H1 (cell line): ENCODE measurements at regions not wholly inside any gene's neighbourhood (a gene's known extent, or its start where the extent isn't known, plus 50 kb on each side); places are given as distances from the start of the nearest gene placed in this dataset.

Source experiments
- CTCF ChIA-PET: fragments of 300-600 bp; sonication (Branson Sonifier 250); formaldehyde crosslinking; loops from one replicate; lab custom pipeline; 2021; ENCODE audit not compliant: partially characterized antibody; lab: Charles Lee
- POLR2A ChIA-PET: fragments of 300-600 bp; sonication (Branson Sonifier 250); formaldehyde crosslinking; loops from one replicate; lab custom pipeline; 2021; ENCODE audit warnings: inconsistent platforms; ENCODE audit not compliant: partially characterized antibody; lab: Charles Lee
- DNase-seq, 2 experiments: peaks; one replicate each; pipeline versions ENCODE4 v3.0.0 to v3.0.0-alpha.2; 2010 to 2022; ENCODE audit warnings: low spot score in 2 of 2, low read depth in 1 of 2, mixed read lengths in 1 of 2
- FAIRE-seq: peaks from 2 replicates; lab custom pipeline; 2011; peaks lifted over from hg19 to GRCh38; lab: Jason Lieb, UNC
- H2AFZ ChIP-seq: 2 replicates; pipeline ENCODE4 v1.8.1; 2012; ENCODE audit warnings: low read length, inconsistent platforms
- H2AK5ac ChIP-seq: 2 replicates; pipeline ENCODE4 v1.6.1; 2013; ENCODE audit warnings: low read depth, low read length
- H2BK120ac ChIP-seq: replicated peaks from 2 replicates; pipeline ENCODE3; 2013; ENCODE audit warnings: low read depth, low read length, inconsistent platforms
- H2BK12ac ChIP-seq: 2 replicates; pipeline ENCODE4 v1.6.1; 2013; ENCODE audit warnings: low read depth, low read length
- H2BK15ac ChIP-seq: 2 replicates; pipeline ENCODE4 v1.6.1; 2013; ENCODE audit warnings: low read length
- H2BK20ac ChIP-seq: 2 replicates; pipeline ENCODE4 v1.6.1; 2013; ENCODE audit warnings: low read length
- H2BK5ac ChIP-seq: 2 replicates; pipeline ENCODE4 v1.6.1; 2013; ENCODE audit warnings: low read depth, low read length
- H3K14ac ChIP-seq: 2 replicates; pipeline ENCODE4 v1.6.1; 2013; ENCODE audit warnings: inconsistent platforms; ENCODE audit not compliant: insufficient read length
- H3K18ac ChIP-seq: 2 replicates; pipeline ENCODE4 v1.6.1; 2013; ENCODE audit warnings: low read length; ENCODE audit errors: extremely low read depth
- H3K23ac ChIP-seq: 2 replicates; pipeline ENCODE4 v1.6.1; 2013; ENCODE audit warnings: inconsistent platforms; ENCODE audit not compliant: insufficient read length
- H3K23me2 ChIP-seq: 2 replicates; pipeline ENCODE4 v1.6.1; 2013; ENCODE audit warnings: low read depth, low read length
- H3K27ac ChIP-seq: 2 replicates; pipeline ENCODE4 v1.6.1; 2011; ENCODE audit warnings: low read depth, low read length, inconsistent platforms
- H3K27me3 ChIP-seq, 4 experiments: replicated peaks in 1 of 4; 1 replicate in 1 of 4; 2 replicates in 3 of 4; pipeline versions ENCODE4 v1.6.1 to v1.8.1; 2011 to 2013; ENCODE audit warnings: low read length in 3 of 4, mild to moderate bottlenecking in 3 of 4, inconsistent platforms in 2 of 4, mixed read lengths in 2 of 4, moderate library complexity in 1 of 4; ENCODE audit not compliant: control insufficient read depth in 3 of 4, insufficient read depth in 3 of 4; ENCODE audit errors: extremely low read depth in 1 of 4
- H3K36me3 ChIP-seq, 4 experiments: 2 replicates each; pipeline versions ENCODE4 v1.6.1 to v1.8.1; 2011 to 2013; ENCODE audit warnings: mild to moderate bottlenecking in 4 of 4, low read length in 3 of 4, moderate library complexity in 2 of 4, control low read depth in 1 of 4, inconsistent platforms in 1 of 4; ENCODE audit not compliant: insufficient read depth in 4 of 4, control insufficient read depth in 2 of 4
- H3K4ac ChIP-seq: replicated peaks from 2 replicates; pipeline ENCODE3; 2013; ENCODE audit warnings: low read length, low read depth, mixed read lengths, inconsistent platforms; ENCODE audit not compliant: insufficient read length
- H3K4me1 ChIP-seq, 4 experiments: replicated peaks in 1 of 4; 1 replicate in 1 of 4; 2 replicates in 3 of 4; pipeline versions ENCODE4 v1.6.1 to v1.8.1; 2011 to 2013; ENCODE audit warnings: low read length in 3 of 4, inconsistent platforms in 2 of 4, mixed read lengths in 1 of 4; ENCODE audit not compliant: insufficient read depth in 4 of 4, control insufficient read depth in 3 of 4
- H3K4me2 ChIP-seq, 2 experiments: 2 replicates each; pipeline versions ENCODE4 v1.6.1 to v1.8.1; 2011 to 2013; ENCODE audit warnings: low read depth in 2 of 2, low read length in 2 of 2, control low read depth in 1 of 2, inconsistent platforms in 1 of 2, mild to moderate bottlenecking in 1 of 2; ENCODE audit not compliant: insufficient read depth in 1 of 2
- H3K4me3 ChIP-seq, 4 experiments: fragments of 200-600, 300-600 bp in 1 of 4; sonication (generic), shearing (Covaris generic), sonication (Bioruptor Twin) in 1 of 4; 2 replicates each; pipeline versions ENCODE4 v1.5.1 to v1.8.1; 2011 to 2016; ENCODE audit warnings: low read length in 4 of 4, low read depth in 3 of 4, control low read depth in 2 of 4, inconsistent platforms in 2 of 4, mild to moderate bottlenecking in 2 of 4, mixed read lengths in 1 of 4, moderate library complexity in 1 of 4; ENCODE audit not compliant: insufficient read depth in 2 of 4; ENCODE audit errors: extremely low read depth in 1 of 4
- H3K56ac ChIP-seq: replicated peaks from 2 replicates; pipeline ENCODE3; 2013; ENCODE audit warnings: low read depth, mild to moderate bottlenecking, mixed read lengths, low read length, inconsistent platforms; ENCODE audit not compliant: insufficient read length
- H3K79me1 ChIP-seq: 2 replicates; pipeline ENCODE4 v1.6.1; 2013; ENCODE audit warnings: low read depth, low read length, control low read depth
- H3K79me2 ChIP-seq, 2 experiments: 2 replicates each; pipeline versions ENCODE4 v1.6.1 to v1.8.1; 2012 to 2013; ENCODE audit warnings: low read length in 2 of 2, mild to moderate bottlenecking in 2 of 2, inconsistent platforms in 1 of 2; ENCODE audit not compliant: insufficient read depth in 2 of 2, control insufficient read depth in 1 of 2
- H3K9ac ChIP-seq, 4 experiments: replicated peaks in 1 of 4; 1 replicate in 1 of 4; 2 replicates in 3 of 4; pipeline versions ENCODE4 v1.6.1 to v1.8.1; 2011 to 2013; ENCODE audit warnings: low read depth in 3 of 4, low read length in 3 of 4, control low read depth in 2 of 4, mild to moderate bottlenecking in 2 of 4, moderate library complexity in 2 of 4, inconsistent platforms in 1 of 4; ENCODE audit errors: extremely low read depth in 1 of 4
- H3K9me3 ChIP-seq, 2 experiments: 2 replicates each; pipeline versions ENCODE4 v1.6.1 to v1.8.1; 2012 to 2013; ENCODE audit warnings: mild to moderate bottlenecking in 2 of 2, moderate library complexity in 2 of 2, control low read depth in 1 of 2, inconsistent platforms in 1 of 2, low read depth in 1 of 2, low read length in 1 of 2, mixed read lengths in 1 of 2; ENCODE audit not compliant: insufficient read depth in 2 of 2
- H4K20me1 ChIP-seq, 2 experiments: replicated peaks in 1 of 2; 2 replicates each; pipeline versions ENCODE3 to v1.8.1; 2011 to 2013; ENCODE audit warnings: inconsistent platforms in 2 of 2, low read length in 2 of 2, mild to moderate bottlenecking in 1 of 2; ENCODE audit not compliant: insufficient read depth in 2 of 2, control insufficient read depth in 1 of 2
- H4K5ac ChIP-seq: 2 replicates; pipeline ENCODE4 v1.6.1; 2013; ENCODE audit warnings: low read length, low read depth, mixed read lengths, inconsistent platforms; ENCODE audit not compliant: insufficient read length
- H4K8ac ChIP-seq: 2 replicates; pipeline ENCODE4 v1.8.0; 2013; ENCODE audit warnings: mild to moderate bottlenecking, moderate library complexity, low read length, inconsistent platforms; ENCODE audit not compliant: insufficient read depth; ENCODE audit errors: extremely low read depth
- H4K91ac ChIP-seq: replicated peaks from 2 replicates; pipeline ENCODE3; 2013; ENCODE audit warnings: low read length, mixed read lengths, inconsistent platforms; ENCODE audit not compliant: insufficient read length
- BACH1 ChIP-seq: IDR thresholded peaks from 2 replicates; pipeline ENCODE4 v1.6.1; 2012; ENCODE audit warnings: low read length, improper control_type of control experiment
- CHD1 ChIP-seq: IDR thresholded peaks from 2 replicates; pipeline ENCODE4 v1.6.1; 2012; ENCODE audit warnings: low read depth, low read length, improper control_type of control experiment
- CTBP2 ChIP-seq: IDR thresholded peaks from 2 replicates; pipeline ENCODE4 v1.7.0; 2011; ENCODE audit warnings: borderline replicate concordance, mild to moderate bottlenecking, moderate library complexity, mixed read lengths, low read length; ENCODE audit not compliant: insufficient read depth, insufficient read length
- EP300 ChIP-seq, 2 experiments: IDR thresholded peaks; 1 replicate in 1 of 2; 2 replicates in 1 of 2; pipeline ENCODE4 v1.6.1; 2011 to 2012; ENCODE audit warnings: low read depth in 2 of 2, low read length in 2 of 2, mild to moderate bottlenecking in 2 of 2, borderline replicate concordance in 1 of 2, inconsistent platforms in 1 of 2, moderate library complexity in 1 of 2
- JUN ChIP-seq: IDR thresholded peaks from 2 replicates; pipeline ENCODE4 v1.6.1; 2011; ENCODE audit warnings: low read depth, mild to moderate bottlenecking, improper control_type of control experiment, low read length
- KDM1A ChIP-seq: fragments of 200-600, 300-600 bp; sonication (generic); IDR thresholded peaks from 2 replicates; pipeline ENCODE4 v1.7.1; 2016; ENCODE audit warnings: mild to moderate bottlenecking, low read length, borderline replicate concordance
- POLR2A ChIP-seq, 2 experiments: IDR thresholded peaks; 1 replicate in 1 of 2; 2 replicates in 1 of 2; pipeline ENCODE4 v1.6.1; 2011; ENCODE audit warnings: low read depth in 2 of 2, low read length in 2 of 2, mild to moderate bottlenecking in 2 of 2; ENCODE audit errors: control extremely low read depth in 1 of 2
- POU5F1 ChIP-seq: IDR thresholded peaks from 2 replicates; pipeline ENCODE4 v1.6.1; 2011; ENCODE audit warnings: low read depth, mild to moderate bottlenecking, low read length, moderate library complexity
- RBBP5 ChIP-seq: IDR thresholded peaks from 2 replicates; pipeline ENCODE4 v1.7.1; 2012; ENCODE audit warnings: low read depth, mild to moderate bottlenecking, inconsistent platforms, low read length, moderate library complexity, borderline replicate concordance
- SAP30 ChIP-seq: fragments of 300-600 bp; sonication (generic); IDR thresholded peaks from 2 replicates; pipeline ENCODE4 v1.7.1; 2012; ENCODE audit warnings: low read length, moderate library complexity, mild to moderate bottlenecking, inconsistent platforms; ENCODE audit not compliant: insufficient read depth, insufficient replicate concordance
- SIRT6 ChIP-seq: IDR thresholded peaks from one replicate; pipeline ENCODE4 v1.7.1; 2012; ENCODE audit warnings: low read length, inconsistent platforms
- SP2 ChIP-seq: IDR thresholded peaks from 2 replicates; pipeline ENCODE4 v1.6.1; 2012; ENCODE audit warnings: mild to moderate bottlenecking, low read length, inconsistent platforms
- SP4 ChIP-seq: IDR thresholded peaks from 2 replicates; pipeline ENCODE4 v1.6.1; 2012; ENCODE audit warnings: low read length, inconsistent platforms
- SRF ChIP-seq: IDR thresholded peaks from 2 replicates; pipeline ENCODE4 v1.6.1; 2011; ENCODE audit warnings: mild to moderate bottlenecking, low read depth, low read length, moderate library complexity
- SUZ12 ChIP-seq: fragments of 200-600 bp; sonication (generic); IDR thresholded peaks from 2 replicates; pipeline ENCODE4 v1.6.1; 2012; ENCODE audit warnings: mild to moderate bottlenecking, inconsistent platforms, low read length, moderate library complexity, mixed read lengths
- TAF7 ChIP-seq: optimal IDR thresholded peaks from 2 replicates; pipeline ENCODE3; 2011; ENCODE audit warnings: low read depth, mild to moderate bottlenecking, inconsistent platforms, low read length, moderate library complexity, borderline replicate concordance
- TCF12 ChIP-seq: IDR thresholded peaks from 2 replicates; pipeline ENCODE4 v1.6.1; 2011; ENCODE audit warnings: low read depth, mild to moderate bottlenecking, low read length
- WGBS, 2 experiments: shearing (Covaris generic) in 1 of 2; methylation state at CpG; one replicate each; pipeline versions ENCODE4 v1.1.6 to v1.1.7; 2013 to 2015; ENCODE audit warnings: low lambda C conversion rate in 2 of 2, mixed read lengths in 2 of 2, inconsistent platforms in 1 of 2, low coverage in 1 of 2, missing lambda C conversion rate in 1 of 2; ENCODE audit not compliant: insufficient replicate concordance in 2 of 2, insufficient coverage in 1 of 2, insufficient read length in 1 of 2; ENCODE audit errors: extremely low coverage in 1 of 2, missing lambda C conversion rate in 1 of 2; 5-methylcytosine and 5-hydroxymethylcytosine counted together

- no peak overlapping the region for H3K14ac ChIP-seq
- H4K8ac ChIP-seq = no peak overlapping the region
- H4K91ac ChIP-seq = no peak overlapping the region
- H2BK120ac ChIP-seq = no peak overlapping the region
- H3K9ac ChIP-seq = no peak overlapping the region
- no peaks in the 10 kb centered on the region for H3K27me3 ChIP-seq
- no peak overlapping the region for H3K4me2 ChIP-seq
- H3K23me2 ChIP-seq = no peaks in the 10 kb centered on the region
- no peak overlapping the region for H2BK12ac ChIP-seq
- H3K79me2 ChIP-seq = no peaks in the 10 kb centered on the region
- H3K4me1 ChIP-seq = no peaks in the 10 kb centered on the region
- H2BK20ac ChIP-seq = no peak overlapping the region
- H4K20me1 ChIP-seq = no peaks in the 10 kb centered on the region
- WGBS, 2 experiments = 80% methylated on average over 1 of the region's 1 CpG; no CpG with 5 or more reads in 1 of the 2 experiments
- H2BK5ac ChIP-seq = no peak overlapping the region
- no peak overlapping the region for H3K56ac ChIP-seq
- no peak overlapping the region for H2AK5ac ChIP-seq
- H3K36me3 ChIP-seq = no peaks in the 10 kb centered on the region
- ChIA-PET CTCF (interaction anchor here (0.9 kb wide), 1 partner anchor 14 kb away, joined by 3 read pairs; no protein-coding TSS in a partner anchor), POLR2A (no interaction called here)
- no peak overlapping the region for H3K27ac ChIP-seq
- no peak overlapping the region for H2BK15ac ChIP-seq
- no peak overlapping the region for H3K23ac ChIP-seq
- no peak overlapping the region for H3K4ac ChIP-seq
- H3K79me1 ChIP-seq = no peaks in the 10 kb centered on the region
- FAIRE-seq (no peak), DNase-seq (no peak)
- H2AFZ ChIP-seq = no peak overlapping the region
- H3K9me3 ChIP-seq = no peaks in the 10 kb centered on the region
- no peak overlapping the region for H3K4me3 ChIP-seq
- no peak overlapping the region for H3K18ac ChIP-seq
- no peak overlapping the region for H4K5ac ChIP-seq
- TF ChIP-seq SP2 = no peak
- no peak for TF ChIP-seq TAF7
- TF ChIP-seq EP300 (IDR thresholded peaks at IDR 0.05; ENCODE audit: borderline replicate concordance in 1 of 2, low read depth in 2 of 2, low read length in 2 of 2) = no peak
- no peak for TF ChIP-seq SRF
- TF ChIP-seq JUN = no peak
- no peak for TF ChIP-seq POLR2A (IDR thresholded peaks at IDR 0.05; ENCODE audit: control extremely low read depth in 1 of 2, low read depth in 2 of 2, low read length in 2 of 2)
- no peak for TF ChIP-seq TCF12
- no peak for TF ChIP-seq SIRT6
- no peak for TF ChIP-seq SAP30
- no peak for TF ChIP-seq KDM1A
- no peak for TF ChIP-seq BACH1
- TF ChIP-seq RBBP5 = no peak
- TF ChIP-seq CHD1 = no peak
- no peak for TF ChIP-seq SUZ12
- no peak for TF ChIP-seq SP4
- TF ChIP-seq CTBP2 = no peak
- no peak for TF ChIP-seq POU5F1
These were observed 89.6 kb upstream of the PTPRR start for GRCh38 chr12:71010143-71010479.
